NB4 (cell line): ENCODE measurements at regions not wholly inside any gene's neighbourhood (a gene's known extent, or its start where the extent isn't known, plus 50 kb on each side); places are given as distances from the start of the nearest gene placed in this dataset.

ENCODE experiments used
- DNase-seq: peaks from one replicate; pipeline ENCODE4 v3.0.0; 2010; ENCODE audit warnings: low read depth
- H3K4me3 ChIP-seq: one replicate; pipeline ENCODE4 v1.5.1; 2011; ENCODE audit warnings: mild to moderate bottlenecking, low read depth, low read length, moderate library complexity
- CTCF ChIP-seq: IDR thresholded peaks from one replicate; pipeline ENCODE4 v1.5.1; 2012; ENCODE audit warnings: low read depth, low read length
- MYC ChIP-seq: IDR thresholded peaks from 2 replicates; pipeline ENCODE4 v1.6.1; 2011; ENCODE audit warnings: low read depth, low read length
- POLR2A ChIP-seq: IDR thresholded peaks from 2 replicates; pipeline ENCODE4 v1.6.1; 2011; ENCODE audit warnings: mild to moderate bottlenecking; ENCODE audit not compliant: insufficient read length; ENCODE audit errors: extremely low read depth
- TF ChIP-seq, protein P1 (sequence below): IDR thresholded peaks from 2 replicates; pipeline ENCODE4 v1.6.1; 2011; ENCODE audit warnings: low read depth, low read length

DNA sequence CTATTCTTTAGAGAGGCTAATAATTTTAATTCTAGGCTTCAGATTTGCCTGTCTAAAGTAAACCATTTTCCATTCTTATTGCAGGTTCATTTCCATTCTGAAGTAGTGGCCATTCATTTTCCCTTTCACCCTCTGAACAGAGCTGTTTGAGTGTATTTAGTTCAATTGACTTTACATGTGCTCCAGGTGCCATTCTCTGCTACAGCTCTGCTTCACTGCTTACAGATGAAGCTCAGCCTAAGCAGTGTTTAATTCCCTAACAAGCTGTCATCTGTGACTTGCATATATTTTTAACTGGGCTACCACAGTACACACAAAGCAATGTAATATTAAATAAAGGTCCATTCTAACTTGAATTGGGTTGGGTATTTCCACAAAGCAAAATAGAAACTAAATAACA lies 1031.6 kb downstream of the KCNT2 start:
- TF ChIP-seq, protein P1, sequence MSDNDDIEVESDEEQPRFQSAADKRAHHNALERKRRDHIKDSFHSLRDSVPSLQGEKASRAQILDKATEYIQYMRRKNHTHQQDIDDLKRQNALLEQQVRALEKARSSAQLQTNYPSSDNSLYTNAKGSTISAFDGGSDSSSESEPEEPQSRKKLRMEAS: no peak
- TF ChIP-seq CTCF (no peak), POLR2A (no peak), MYC (no peak)
- DNase-seq: no peak
- H3K4me3 ChIP-seq: no peak overlapping the region

- no peak overlapping the region for H3K4me3 ChIP-seq
- DNase-seq: no peak
- TF ChIP-seq, protein P1: no peak
- TF ChIP-seq MYC (no peak), CTCF (no peak), POLR2A (no peak)
Measured at GRCh38 chr1:195574511-195574910, 1033.7 kb downstream of the KCNT2 start.

- DNase-seq: no peak
- H3K4me3 ChIP-seq: no peak overlapping the region
- TF ChIP-seq, protein P1: no peak
- TF ChIP-seq POLR2A (no peak), MYC (no peak), CTCF (no peak)
Measured at GRCh38 chr1:195569934-195570333, 1038.3 kb downstream of the KCNT2 start.

DNA sequence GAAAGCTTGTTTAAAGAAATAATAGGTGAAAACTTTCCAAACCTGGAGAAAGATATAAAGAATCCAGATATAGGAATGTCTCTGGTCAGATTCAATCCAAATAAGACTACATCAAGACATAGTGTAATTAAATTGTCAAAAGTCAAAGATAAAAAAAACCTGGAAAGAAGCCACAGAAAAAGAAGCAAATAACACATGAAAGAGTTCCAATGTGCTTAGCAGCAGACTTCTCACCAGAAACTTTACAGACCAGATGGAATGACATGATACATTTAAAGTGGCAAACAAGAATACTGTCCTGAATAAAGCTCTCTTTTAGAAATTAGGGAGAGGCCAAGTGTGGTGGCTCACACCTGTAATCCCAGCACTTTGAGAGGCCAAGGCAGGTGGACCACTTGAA lies 1039.9 kb downstream of the KCNT2 start:
- no peak for DNase-seq

GRCh38 chr1:195562074-195562473 lies 1046.2 kb downstream of the KCNT2 start:
- no peak overlapping the region for H3K4me3 ChIP-seq
- no peak for DNase-seq
- TF ChIP-seq, protein P1: no peak
- TF ChIP-seq MYC (no peak), POLR2A (no peak), CTCF (no peak)

More for the DNA sequence above, 1039.9 kb downstream of the KCNT2 start:
- TF ChIP-seq, protein P1: no peak
- no peak for TF ChIP-seq CTCF
- TF ChIP-seq POLR2A: no peak
- H3K4me3 ChIP-seq: no peak overlapping the region
